GM19240 (cell line): ENCODE measurements at regions not wholly inside any gene's neighbourhood (a gene's known extent, or its start where the extent isn't known, plus 50 kb on each side); places are given as distances from the start of the nearest gene placed in this dataset.
"Not testable (repeated sequence)": the region's sequence is repeated elsewhere in the genome, so short reads cannot be mapped to it uniquely, and the experiment has no call there.

Experiments used
- DNase-seq: peaks from one replicate; pipeline ENCODE4 v3.0.0; 2011; ENCODE audit warnings: low spot score; ENCODE audit not compliant: insufficient read length

- no peak for DNase-seq
Measured at GRCh38 chr7:69208276-69208675, 390.0 kb upstream of the AUTS2 start.

- peak; percentile 11 for DNase-seq
Measured at GRCh38 chr7:69208848-69209247, 389.4 kb upstream of the AUTS2 start.

DNA sequence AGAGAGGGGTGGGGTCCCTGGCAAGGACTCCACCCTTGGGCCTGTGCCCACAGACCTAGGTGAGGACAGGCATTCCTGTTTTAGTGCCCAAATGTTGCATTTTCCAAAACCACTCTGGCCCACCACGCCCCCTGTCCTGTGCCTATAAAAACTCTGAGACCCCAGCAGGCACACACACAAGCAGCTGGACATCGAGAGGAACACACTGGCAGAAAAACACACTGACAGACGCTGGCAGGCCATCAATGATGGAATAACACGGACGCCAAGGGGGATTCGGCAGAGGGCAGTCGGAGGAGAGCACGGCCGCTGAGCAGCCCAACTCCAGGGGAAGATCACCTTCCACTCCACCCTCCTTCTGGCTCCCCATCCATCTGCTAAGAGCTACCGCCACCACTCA, 386.9 kb upstream of the AUTS2 start:
- no peak for DNase-seq

GRCh38 chr7:69211739-69212138, 386.5 kb upstream of the AUTS2 start:
- DNase-seq, result no peak

- no peak for DNase-seq
Measured at GRCh38 chr7:69213878-69214277, 384.4 kb upstream of the AUTS2 start.

DNA sequence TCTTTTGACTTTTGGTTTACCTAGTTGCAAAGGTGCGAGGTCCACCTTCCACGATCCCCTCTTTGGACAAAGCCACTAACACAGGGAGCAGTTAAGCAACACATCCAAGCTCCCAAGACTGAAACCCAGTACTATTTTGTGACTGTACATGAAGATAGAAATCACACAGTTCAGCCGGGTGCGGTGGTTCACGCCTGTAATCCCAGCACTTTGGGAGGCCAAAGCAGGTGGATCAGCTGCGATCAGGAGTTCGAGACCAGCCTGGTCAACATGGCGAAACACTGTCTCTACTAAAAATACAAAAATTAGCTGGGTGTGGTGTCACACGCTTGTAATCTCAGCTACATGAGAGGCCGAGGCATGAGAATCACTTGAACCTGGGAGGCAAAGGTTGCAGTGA, 382.8 kb upstream of the AUTS2 start:
- DNase-seq, result not testable (repeated sequence)

GRCh38 chr7:69217516-69218350, 380.5 kb upstream of the AUTS2 start:
- DNase-seq, result no peak

- DNase-seq, result no peak
Measured at GRCh38 chr7:69218576-69218975, 379.7 kb upstream of the AUTS2 start.

DNA sequence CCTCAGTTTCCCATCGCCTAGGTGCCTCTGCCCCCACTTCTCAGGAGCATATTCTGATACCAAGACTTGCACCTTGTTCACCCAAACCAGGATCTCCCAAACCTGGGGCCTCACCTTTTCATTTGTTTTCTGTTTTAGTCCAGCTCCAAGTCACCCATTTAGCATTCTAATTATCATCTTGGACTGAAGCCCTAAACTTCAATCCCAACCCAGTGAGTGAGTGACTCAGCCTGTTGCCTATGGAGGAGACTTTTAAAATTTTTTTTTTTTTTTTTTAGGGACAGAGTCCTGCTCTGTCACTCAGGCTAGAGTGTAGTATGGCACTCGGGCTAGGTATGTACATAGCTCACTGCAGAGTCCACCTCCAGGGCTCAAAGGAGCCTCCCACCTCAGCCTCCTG, 378.9 kb upstream of the AUTS2 start:
- DNase-seq, result no peak

- no peak for DNase-seq
Measured at GRCh38 chr7:69225259-69225943, 372.9 kb upstream of the AUTS2 start.

DNA sequence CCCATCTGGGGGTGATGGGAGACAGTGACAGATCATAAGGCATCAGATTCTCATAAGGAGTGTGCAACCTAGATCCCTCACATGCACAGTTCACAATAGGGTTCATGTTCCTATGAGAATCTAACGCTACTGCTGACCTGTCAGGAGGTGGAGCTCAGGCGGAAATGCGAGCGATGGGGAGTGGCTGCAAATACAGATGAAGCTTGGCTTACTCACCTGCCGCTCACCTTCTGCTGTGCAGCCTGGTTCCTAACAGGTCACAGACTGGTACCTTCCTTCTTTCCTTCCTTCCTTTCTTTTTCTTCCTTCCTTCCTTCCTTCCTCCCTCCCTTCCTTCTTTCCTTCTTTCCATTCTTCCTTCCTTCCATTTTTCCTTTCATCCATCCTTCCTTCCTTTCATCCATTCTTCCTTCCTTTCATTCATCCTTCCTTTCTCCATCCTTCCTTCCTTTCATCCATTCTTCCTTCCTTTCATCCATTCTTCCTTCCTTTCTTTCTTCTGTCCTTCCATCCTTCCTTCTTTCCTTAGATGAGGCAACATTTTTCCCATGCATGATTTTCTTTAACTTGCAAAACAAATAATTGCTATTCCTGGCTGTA, 370.0 kb upstream of the AUTS2 start:
- DNase-seq, result no peak

DNA sequence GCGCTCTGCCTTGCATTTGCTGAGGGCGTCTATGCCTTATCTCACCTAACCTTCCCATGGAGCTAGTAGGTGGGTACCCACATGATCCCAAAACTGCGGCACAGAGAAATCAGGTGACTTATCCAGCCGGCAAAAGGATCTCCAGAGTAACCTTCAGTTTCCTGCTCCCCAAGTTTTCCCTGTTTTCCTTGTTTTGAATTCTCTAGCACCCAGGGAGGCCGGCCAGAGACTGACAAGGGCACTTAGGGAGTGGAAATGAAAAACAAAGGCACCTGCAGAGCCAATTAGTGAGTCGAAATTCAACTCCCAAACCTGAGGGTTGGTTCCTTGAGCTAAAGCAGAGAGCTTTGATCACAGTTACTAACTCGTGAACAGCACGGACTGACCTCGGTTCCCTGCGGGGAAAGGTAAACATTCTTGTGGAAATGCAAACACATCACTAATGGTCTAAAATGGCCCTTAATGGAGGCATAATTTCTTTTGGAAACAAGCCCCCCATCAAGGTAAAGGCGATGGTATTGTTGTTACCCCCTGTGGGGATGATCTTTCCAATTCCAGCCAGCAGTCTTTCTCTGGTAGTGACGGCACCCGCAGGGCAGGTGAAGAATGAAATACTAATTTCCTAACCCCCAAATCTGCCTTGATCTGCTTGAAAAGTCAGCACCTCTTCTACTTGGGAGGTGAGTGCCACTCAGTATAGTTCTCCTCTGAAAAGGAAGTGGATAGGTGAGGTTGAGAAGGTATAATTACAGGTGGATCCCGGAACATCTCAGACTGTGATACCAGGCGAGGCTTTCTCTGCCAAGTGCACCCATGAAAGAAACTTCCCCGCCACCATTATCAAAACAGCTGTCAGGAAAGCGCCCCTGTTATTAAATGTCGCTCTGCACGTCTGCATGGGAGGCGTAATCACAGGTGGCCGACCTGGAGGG, 365.6 kb upstream of the AUTS2 start:
- no peak for DNase-seq

- no peak for DNase-seq
Measured at GRCh38 chr7:69237541-69237940, 360.7 kb upstream of the AUTS2 start.

DNA sequence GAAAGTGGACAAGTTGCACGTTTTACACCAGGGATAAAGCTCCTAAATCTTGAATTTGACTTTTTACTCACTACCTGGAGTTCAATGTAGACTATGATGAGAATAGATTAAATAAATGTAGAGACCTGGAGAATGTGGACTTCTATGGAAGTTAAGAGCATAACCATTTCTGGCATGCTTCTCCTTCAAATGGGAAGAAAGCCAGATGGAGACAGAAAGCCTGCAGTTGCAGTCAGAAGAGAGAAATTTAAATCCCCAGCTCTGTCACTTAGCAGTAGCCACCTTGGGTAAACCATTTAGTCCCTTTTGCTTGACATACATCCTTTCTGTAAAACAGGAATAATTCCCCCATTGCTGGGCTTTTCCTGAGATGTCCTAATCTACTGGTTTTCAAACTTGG, 355.3 kb upstream of the AUTS2 start:
- no peak for DNase-seq

GRCh38 chr7:69244701-69245100, 353.6 kb upstream of the AUTS2 start:
- no peak for DNase-seq

GRCh38 chr7:69245646-69246045, 352.6 kb upstream of the AUTS2 start:
- DNase-seq, result no peak

GRCh38 chr7:69246758-69247157, 351.5 kb upstream of the AUTS2 start:
- no peak for DNase-seq

DNA sequence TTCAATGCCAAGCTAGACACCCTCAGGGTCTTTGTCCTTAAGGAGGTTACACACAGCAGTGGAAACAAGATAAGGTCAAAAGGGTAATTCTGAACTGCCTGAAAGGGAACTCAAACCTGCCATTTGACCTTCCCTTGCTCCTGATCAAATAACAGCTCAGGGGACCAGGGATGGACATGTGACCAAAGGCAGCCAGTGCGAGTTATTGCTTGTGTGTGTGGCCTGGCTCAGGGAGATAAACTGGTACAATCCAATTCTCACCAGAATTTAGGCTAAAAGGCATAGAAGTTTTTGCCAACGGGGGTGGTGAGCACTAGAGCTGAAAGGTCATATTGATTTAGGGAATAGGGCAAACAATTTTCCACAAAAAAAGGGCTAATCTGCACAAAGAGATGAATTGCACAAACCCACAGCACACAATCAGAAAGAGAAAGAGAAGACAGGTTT, 349.9 kb upstream of the AUTS2 start:
- not testable (repeated sequence) for DNase-seq

- DNase-seq, result no peak
Measured at GRCh38 chr7:69250958-69251357, 347.3 kb upstream of the AUTS2 start.

- DNase-seq, result no peak
Measured at GRCh38 chr7:69254643-69255042, 343.6 kb upstream of the AUTS2 start.

- DNase-seq, result no peak
Measured at GRCh38 chr7:69256634-69257081, 341.6 kb upstream of the AUTS2 start.
